H1 (cell line): ENCODE measurements at regions not wholly inside any gene's neighbourhood (a gene's known extent, or its start where the extent isn't known, plus 50 kb on each side); places are given as distances from the start of the nearest gene placed in this dataset.

Experiments used
- CTCF ChIA-PET: fragments of 300-600 bp; sonication (Branson Sonifier 250); formaldehyde crosslinking; loops from one replicate; lab custom pipeline; 2021; ENCODE audit not compliant: partially characterized antibody; lab: Charles Lee
- POLR2A ChIA-PET: fragments of 300-600 bp; sonication (Branson Sonifier 250); formaldehyde crosslinking; loops from one replicate; lab custom pipeline; 2021; ENCODE audit warnings: inconsistent platforms; ENCODE audit not compliant: partially characterized antibody; lab: Charles Lee
- DNase-seq, 2 experiments: peaks; one replicate each; pipeline versions ENCODE4 v3.0.0 to v3.0.0-alpha.2; 2010 to 2022; ENCODE audit warnings: low spot score in 2 of 2, low read depth in 1 of 2, mixed read lengths in 1 of 2
- FAIRE-seq: peaks from 2 replicates; lab custom pipeline; 2011; peaks lifted over from hg19 to GRCh38; lab: Jason Lieb, UNC
- H2AFZ ChIP-seq: 2 replicates; pipeline ENCODE4 v1.8.1; 2012; ENCODE audit warnings: low read length, inconsistent platforms
- H2AK5ac ChIP-seq: 2 replicates; pipeline ENCODE4 v1.6.1; 2013; ENCODE audit warnings: low read depth, low read length
- H2BK120ac ChIP-seq: replicated peaks from 2 replicates; pipeline ENCODE3; 2013; ENCODE audit warnings: low read depth, low read length, inconsistent platforms
- H2BK12ac ChIP-seq: 2 replicates; pipeline ENCODE4 v1.6.1; 2013; ENCODE audit warnings: low read depth, low read length
- H2BK15ac ChIP-seq: 2 replicates; pipeline ENCODE4 v1.6.1; 2013; ENCODE audit warnings: low read length
- H2BK20ac ChIP-seq: 2 replicates; pipeline ENCODE4 v1.6.1; 2013; ENCODE audit warnings: low read length
- H2BK5ac ChIP-seq: 2 replicates; pipeline ENCODE4 v1.6.1; 2013; ENCODE audit warnings: low read depth, low read length
- H3K14ac ChIP-seq: 2 replicates; pipeline ENCODE4 v1.6.1; 2013; ENCODE audit warnings: inconsistent platforms; ENCODE audit not compliant: insufficient read length
- H3K18ac ChIP-seq: 2 replicates; pipeline ENCODE4 v1.6.1; 2013; ENCODE audit warnings: low read length; ENCODE audit errors: extremely low read depth
- H3K23ac ChIP-seq: 2 replicates; pipeline ENCODE4 v1.6.1; 2013; ENCODE audit warnings: inconsistent platforms; ENCODE audit not compliant: insufficient read length
- H3K23me2 ChIP-seq: 2 replicates; pipeline ENCODE4 v1.6.1; 2013; ENCODE audit warnings: low read depth, low read length
- H3K27ac ChIP-seq: 2 replicates; pipeline ENCODE4 v1.6.1; 2011; ENCODE audit warnings: low read depth, low read length, inconsistent platforms
- H3K27me3 ChIP-seq, 4 experiments: replicated peaks in 1 of 4; 1 replicate in 1 of 4; 2 replicates in 3 of 4; pipeline versions ENCODE4 v1.6.1 to v1.8.1; 2011 to 2013; ENCODE audit warnings: low read length in 3 of 4, mild to moderate bottlenecking in 3 of 4, inconsistent platforms in 2 of 4, mixed read lengths in 2 of 4, moderate library complexity in 1 of 4; ENCODE audit not compliant: control insufficient read depth in 3 of 4, insufficient read depth in 3 of 4; ENCODE audit errors: extremely low read depth in 1 of 4
- H3K36me3 ChIP-seq, 4 experiments: 2 replicates each; pipeline versions ENCODE4 v1.6.1 to v1.8.1; 2011 to 2013; ENCODE audit warnings: mild to moderate bottlenecking in 4 of 4, low read length in 3 of 4, moderate library complexity in 2 of 4, control low read depth in 1 of 4, inconsistent platforms in 1 of 4; ENCODE audit not compliant: insufficient read depth in 4 of 4, control insufficient read depth in 2 of 4
- H3K4ac ChIP-seq: replicated peaks from 2 replicates; pipeline ENCODE3; 2013; ENCODE audit warnings: low read length, low read depth, mixed read lengths, inconsistent platforms; ENCODE audit not compliant: insufficient read length
- H3K4me1 ChIP-seq, 4 experiments: replicated peaks in 1 of 4; 1 replicate in 1 of 4; 2 replicates in 3 of 4; pipeline versions ENCODE4 v1.6.1 to v1.8.1; 2011 to 2013; ENCODE audit warnings: low read length in 3 of 4, inconsistent platforms in 2 of 4, mixed read lengths in 1 of 4; ENCODE audit not compliant: insufficient read depth in 4 of 4, control insufficient read depth in 3 of 4
- H3K4me2 ChIP-seq, 2 experiments: 2 replicates each; pipeline versions ENCODE4 v1.6.1 to v1.8.1; 2011 to 2013; ENCODE audit warnings: low read depth in 2 of 2, low read length in 2 of 2, control low read depth in 1 of 2, inconsistent platforms in 1 of 2, mild to moderate bottlenecking in 1 of 2; ENCODE audit not compliant: insufficient read depth in 1 of 2
- H3K4me3 ChIP-seq, 4 experiments: fragments of 200-600, 300-600 bp in 1 of 4; sonication (generic), shearing (Covaris generic), sonication (Bioruptor Twin) in 1 of 4; 2 replicates each; pipeline versions ENCODE4 v1.5.1 to v1.8.1; 2011 to 2016; ENCODE audit warnings: low read length in 4 of 4, low read depth in 3 of 4, control low read depth in 2 of 4, inconsistent platforms in 2 of 4, mild to moderate bottlenecking in 2 of 4, mixed read lengths in 1 of 4, moderate library complexity in 1 of 4; ENCODE audit not compliant: insufficient read depth in 2 of 4; ENCODE audit errors: extremely low read depth in 1 of 4
- H3K56ac ChIP-seq: replicated peaks from 2 replicates; pipeline ENCODE3; 2013; ENCODE audit warnings: low read depth, mild to moderate bottlenecking, mixed read lengths, low read length, inconsistent platforms; ENCODE audit not compliant: insufficient read length
- H3K79me1 ChIP-seq: 2 replicates; pipeline ENCODE4 v1.6.1; 2013; ENCODE audit warnings: low read depth, low read length, control low read depth
- H3K79me2 ChIP-seq, 2 experiments: 2 replicates each; pipeline versions ENCODE4 v1.6.1 to v1.8.1; 2012 to 2013; ENCODE audit warnings: low read length in 2 of 2, mild to moderate bottlenecking in 2 of 2, inconsistent platforms in 1 of 2; ENCODE audit not compliant: insufficient read depth in 2 of 2, control insufficient read depth in 1 of 2
- H3K9ac ChIP-seq, 4 experiments: replicated peaks in 1 of 4; 1 replicate in 1 of 4; 2 replicates in 3 of 4; pipeline versions ENCODE4 v1.6.1 to v1.8.1; 2011 to 2013; ENCODE audit warnings: low read depth in 3 of 4, low read length in 3 of 4, control low read depth in 2 of 4, mild to moderate bottlenecking in 2 of 4, moderate library complexity in 2 of 4, inconsistent platforms in 1 of 4; ENCODE audit errors: extremely low read depth in 1 of 4
- H3K9me3 ChIP-seq, 2 experiments: 2 replicates each; pipeline versions ENCODE4 v1.6.1 to v1.8.1; 2012 to 2013; ENCODE audit warnings: mild to moderate bottlenecking in 2 of 2, moderate library complexity in 2 of 2, control low read depth in 1 of 2, inconsistent platforms in 1 of 2, low read depth in 1 of 2, low read length in 1 of 2, mixed read lengths in 1 of 2; ENCODE audit not compliant: insufficient read depth in 2 of 2
- H4K20me1 ChIP-seq, 2 experiments: replicated peaks in 1 of 2; 2 replicates each; pipeline versions ENCODE3 to v1.8.1; 2011 to 2013; ENCODE audit warnings: inconsistent platforms in 2 of 2, low read length in 2 of 2, mild to moderate bottlenecking in 1 of 2; ENCODE audit not compliant: insufficient read depth in 2 of 2, control insufficient read depth in 1 of 2
- H4K5ac ChIP-seq: 2 replicates; pipeline ENCODE4 v1.6.1; 2013; ENCODE audit warnings: low read length, low read depth, mixed read lengths, inconsistent platforms; ENCODE audit not compliant: insufficient read length
- H4K8ac ChIP-seq: 2 replicates; pipeline ENCODE4 v1.8.0; 2013; ENCODE audit warnings: mild to moderate bottlenecking, moderate library complexity, low read length, inconsistent platforms; ENCODE audit not compliant: insufficient read depth; ENCODE audit errors: extremely low read depth
- H4K91ac ChIP-seq: replicated peaks from 2 replicates; pipeline ENCODE3; 2013; ENCODE audit warnings: low read length, mixed read lengths, inconsistent platforms; ENCODE audit not compliant: insufficient read length
- BRCA1 ChIP-seq: IDR thresholded peaks from 2 replicates; pipeline ENCODE4 v1.6.1; 2012; ENCODE audit warnings: low read depth, low read length, improper control_type of control experiment
- CREB1 ChIP-seq: IDR thresholded peaks from 2 replicates; pipeline ENCODE4 v1.6.1; 2012; ENCODE audit warnings: inconsistent platforms
- EP300 ChIP-seq, 2 experiments: IDR thresholded peaks; 1 replicate in 1 of 2; 2 replicates in 1 of 2; pipeline ENCODE4 v1.6.1; 2011 to 2012; ENCODE audit warnings: low read depth in 2 of 2, low read length in 2 of 2, mild to moderate bottlenecking in 2 of 2, borderline replicate concordance in 1 of 2, inconsistent platforms in 1 of 2, moderate library complexity in 1 of 2
- GABPA ChIP-seq: IDR thresholded peaks from 2 replicates; pipeline ENCODE4 v1.6.1; 2011; ENCODE audit warnings: mild to moderate bottlenecking, low read length, moderate library complexity, borderline replicate concordance; ENCODE audit not compliant: insufficient read depth
- MAFK ChIP-seq: IDR thresholded peaks from 2 replicates; pipeline ENCODE4 v1.6.1; 2012; ENCODE audit warnings: low read depth, mild to moderate bottlenecking, improper control_type of control experiment, low read length
- NRF1 ChIP-seq: IDR thresholded peaks from 2 replicates; pipeline ENCODE4 v1.6.1; 2011; ENCODE audit warnings: mild to moderate bottlenecking, low read depth, low read length, improper control_type of control experiment
- PHF8 ChIP-seq: fragments of 200-600 bp; sonication (generic); conservative IDR thresholded peaks from 2 replicates; pipeline ENCODE4 v1.7.1; 2012; ENCODE audit warnings: low read depth, mild to moderate bottlenecking, inconsistent platforms, low read length, moderate library complexity
- RXRA ChIP-seq: IDR thresholded peaks from 2 replicates; pipeline ENCODE4 v1.6.1; 2011; ENCODE audit warnings: low read depth, mild to moderate bottlenecking, low read length, moderate library complexity; ENCODE audit not compliant: insufficient read depth
- SIX5 ChIP-seq: IDR thresholded peaks from 2 replicates; pipeline ENCODE4 v1.6.1; 2011; ENCODE audit warnings: mild to moderate bottlenecking, low read depth, low read length
- TAF1 ChIP-seq: IDR thresholded peaks from 2 replicates; pipeline ENCODE4 v1.6.1; 2011; ENCODE audit warnings: mild to moderate bottlenecking, low read depth, low read length
- ZNF274 ChIP-seq: IDR thresholded peaks from 2 replicates; pipeline ENCODE4 v1.7.0; 2012; ENCODE audit warnings: low read length, borderline replicate concordance; ENCODE audit errors: extremely low read depth
- WGBS, 2 experiments: shearing (Covaris generic) in 1 of 2; methylation state at CpG; one replicate each; pipeline versions ENCODE4 v1.1.6 to v1.1.7; 2013 to 2015; ENCODE audit warnings: low lambda C conversion rate in 2 of 2, mixed read lengths in 2 of 2, inconsistent platforms in 1 of 2, low coverage in 1 of 2, missing lambda C conversion rate in 1 of 2; ENCODE audit not compliant: insufficient replicate concordance in 2 of 2, insufficient coverage in 1 of 2, insufficient read length in 1 of 2; ENCODE audit errors: extremely low coverage in 1 of 2, missing lambda C conversion rate in 1 of 2; 5-methylcytosine and 5-hydroxymethylcytosine counted together
- TF ChIP-seq, protein P1 (sequence below): IDR thresholded peaks from 2 replicates; pipeline ENCODE4 v1.6.1; 2012; ENCODE audit warnings: inconsistent platforms
- TF ChIP-seq, protein P2 (sequence below): IDR thresholded peaks from 2 replicates; pipeline ENCODE4 v1.6.1; 2012; ENCODE audit warnings: inconsistent platforms

DNA sequence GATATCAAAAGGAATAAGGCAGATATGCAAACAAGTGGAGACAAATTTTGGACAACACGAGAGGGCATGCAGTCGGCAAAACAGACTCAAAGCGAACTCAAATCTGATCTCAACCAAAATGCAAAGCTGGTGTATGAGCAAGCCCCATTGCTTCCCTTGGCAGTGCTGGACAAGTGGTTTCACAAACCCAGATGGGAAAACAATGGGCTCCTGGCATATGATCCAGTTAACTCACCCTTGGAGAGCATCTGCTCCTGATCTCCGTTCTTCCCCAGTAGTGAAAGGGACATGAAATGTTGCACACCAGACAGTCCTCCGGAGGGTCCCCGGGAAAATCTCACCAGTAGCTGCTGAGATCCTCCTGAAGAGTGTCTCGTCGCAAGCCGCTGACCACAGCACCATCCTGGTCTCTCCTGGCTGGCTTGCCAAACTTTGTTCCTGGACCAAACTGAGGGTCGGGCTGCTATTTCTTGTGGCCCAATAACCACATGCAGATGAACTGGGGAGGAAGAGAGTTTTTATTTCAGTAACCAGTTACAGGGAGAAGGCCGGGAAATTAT lies 84.3 kb upstream of the THBS2 start:
- H4K8ac ChIP-seq = no peak overlapping the region
- H2AFZ ChIP-seq = no peak overlapping the region
- H4K5ac ChIP-seq = no peak overlapping the region
- no peaks in the 10 kb centered on the region for H3K79me2 ChIP-seq
- no peaks in the 10 kb centered on the region for H4K20me1 ChIP-seq
- no peak overlapping the region for H2AK5ac ChIP-seq
- H3K23ac ChIP-seq = no peak overlapping the region
- 0 out of 2 replicates have a peak overlapping the region, but pooled peaks have one; percentile 9 for H2BK12ac ChIP-seq
- H3K27ac ChIP-seq = no peak overlapping the region
- H3K14ac ChIP-seq = no peak overlapping the region
- H3K23me2 ChIP-seq = no peaks in the 10 kb centered on the region
- no peaks in the 10 kb centered on the region for H3K36me3 ChIP-seq
- H3K4ac ChIP-seq = no peak overlapping the region
- no peak overlapping the region for H2BK120ac ChIP-seq
- no peak overlapping the region for H3K4me3 ChIP-seq
- no peak overlapping the region for H3K18ac ChIP-seq
- ChIA-PET POLR2A (interaction anchor here (0.6 kb wide), 1 partner anchor 54 kb away, joined by 3 read pairs; no protein-coding TSS in a partner anchor), CTCF (interaction anchor here (1.6 kb wide), 1 partner anchor 32 kb away, joined by 4 read pairs; no protein-coding TSS in a partner anchor)
- no peaks in the 10 kb centered on the region for H3K27me3 ChIP-seq
- no peak overlapping the region for H3K56ac ChIP-seq
- FAIRE-seq (no peak), DNase-seq (no peak)
- H3K9ac ChIP-seq = no peak overlapping the region
- 82% methylated on average over 9 of the region's 11 CpGs; no CpG with 5 or more reads in 1 of the 2 experiments for WGBS, 2 experiments
- no peaks in the 10 kb centered on the region; a peak in 1 of 7 replicates for H3K4me1 ChIP-seq
- H2BK5ac ChIP-seq = no peak overlapping the region
- H3K9me3 ChIP-seq = no peaks in the 10 kb centered on the region; a peak in 1 of 4 replicates
- no peak overlapping the region for H2BK20ac ChIP-seq
- H3K4me2 ChIP-seq = no peak overlapping the region
- H3K79me1 ChIP-seq = no peaks in the 10 kb centered on the region
- H4K91ac ChIP-seq = no peak overlapping the region
- H2BK15ac ChIP-seq = no peak overlapping the region
- no peak for TF ChIP-seq NRF1
- TF ChIP-seq CREB1 = no peak
- TF ChIP-seq RXRA = no peak
- TF ChIP-seq EP300 (IDR thresholded peaks at IDR 0.05; ENCODE audit: borderline replicate concordance in 1 of 2, low read depth in 2 of 2, low read length in 2 of 2) = no peak
- no peak for TF ChIP-seq BRCA1
- no peak for TF ChIP-seq SIX5
- no peak for TF ChIP-seq TAF1
- TF ChIP-seq, protein P1, sequence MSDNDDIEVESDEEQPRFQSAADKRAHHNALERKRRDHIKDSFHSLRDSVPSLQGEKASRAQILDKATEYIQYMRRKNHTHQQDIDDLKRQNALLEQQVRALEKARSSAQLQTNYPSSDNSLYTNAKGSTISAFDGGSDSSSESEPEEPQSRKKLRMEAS = no peak
- TF ChIP-seq, protein P2, sequence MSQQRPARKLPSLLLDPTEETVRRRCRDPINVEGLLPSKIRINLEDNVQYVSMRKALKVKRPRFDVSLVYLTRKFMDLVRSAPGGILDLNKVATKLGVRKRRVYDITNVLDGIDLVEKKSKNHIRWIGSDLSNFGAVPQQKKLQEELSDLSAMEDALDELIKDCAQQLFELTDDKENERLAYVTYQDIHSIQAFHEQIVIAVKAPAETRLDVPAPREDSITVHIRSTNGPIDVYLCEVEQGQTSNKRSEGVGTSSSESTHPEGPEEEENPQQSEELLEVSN = no peak
- TF ChIP-seq GABPA = no peak
- no peak for TF ChIP-seq MAFK
- TF ChIP-seq PHF8 = no peak
- TF ChIP-seq ZNF274 = no peak
